Thoracic aorta (tissue), 2 donors: ENCODE measurements at regions not wholly inside any gene's neighbourhood (a gene's known extent, or its start where the extent isn't known, plus 50 kb on each side); places are given as distances from the start of the nearest gene placed in this dataset.

Source experiments
- ATAC-seq: fragments of 150-250 bp; one replicate; pipeline ENCODE4 v1.8.0; 2017; ENCODE audit warnings: low read depth; ENCODE audit not compliant: insufficient number of reproducible peaks, low FRiP score
- DNase-seq: peaks from one replicate; pipeline ENCODE4 v3.0.0-alpha.2; 2020; ENCODE audit warnings: low spot score
- H3K27ac ChIP-seq, 2 donors: fragments of 200-600 bp; sonication (generic); 1 replicate in 1 of 2; 2 replicates in 1 of 2; pipeline ENCODE4 v1.5.1; 2016; ENCODE audit warnings: mild to moderate bottlenecking in 2 of 2, moderate library complexity in 2 of 2
- H3K27me3 ChIP-seq: fragments of 200-600 bp; sonication (generic); replicated peaks from 2 replicates; pipeline ENCODE4 v1.6.0; 2016; ENCODE audit warnings: mild to moderate bottlenecking; ENCODE audit not compliant: insufficient read depth
- H3K36me3 ChIP-seq: fragments of 200-600 bp; sonication (generic); one replicate; pipeline ENCODE4 v1.5.1; 2016
- H3K4me1 ChIP-seq, 2 donors: fragments of 200-600 bp; sonication (generic); 1 replicate in 1 of 2; 2 replicates in 1 of 2; pipeline versions ENCODE4 v1.5.1 to v1.6.0; 2016; ENCODE audit warnings: low read depth in 2 of 2, mild to moderate bottlenecking in 1 of 2; ENCODE audit not compliant: control insufficient read depth in 1 of 2
- H3K4me3 ChIP-seq: fragments of 200-600 bp; sonication (generic); 2 replicates; pipeline ENCODE4 v1.5.1; 2016; ENCODE audit warnings: mild to moderate bottlenecking
- H3K9me3 ChIP-seq: fragments of 200-600 bp; sonication (generic); 2 replicates; pipeline ENCODE4 v1.5.1; 2016
- CTCF ChIP-seq: fragments of 200-600 bp; sonication (generic); IDR thresholded peaks from one replicate; pipeline ENCODE4 v1.5.1; 2019; ENCODE audit warnings: antibody characterized with exemption

- ATAC-seq (no peak), DNase-seq (no peak)
- no peak overlapping the region for H3K4me3 ChIP-seq
- H3K9me3 ChIP-seq: no peaks in the 10 kb centered on the region
- peaks cover 9 to 17% of the 10 kb centered on the region in 2 donors for H3K4me1 ChIP-seq
- no peaks in the 10 kb centered on the region for H3K27me3 ChIP-seq
- no peak for TF ChIP-seq CTCF
- no peak overlapping the region for H3K27ac ChIP-seq
- no peaks in the 10 kb centered on the region for H3K36me3 ChIP-seq
These were observed 110.9 kb upstream of the THRB start for GRCh38 chr3:24605511-24606028.

GRCh38 chr3:24607281-24607680 is 112.6 kb upstream of the THRB start:
- no peak for TF ChIP-seq CTCF
- Histone ChIP-seq H3K4me1 (peaks cover 9 to 17% of the 10 kb centered on the region in 2 donors), H3K9me3 (no peaks in the 10 kb centered on the region), H3K27me3 (no peaks in the 10 kb centered on the region), H3K27ac (no peak overlapping the region), H3K4me3 (no peak overlapping the region), H3K36me3 (no peaks in the 10 kb centered on the region)
- DNase-seq (no peak), ATAC-seq (no peak)

GRCh38 chr3:24608701-24609390 is 114.2 kb upstream of the THRB start:
- Histone ChIP-seq H3K4me1 (peaks cover 9 to 17% of the 10 kb centered on the region in 2 donors), H3K4me3 (no peak overlapping the region), H3K9me3 (no peaks in the 10 kb centered on the region), H3K36me3 (no peaks in the 10 kb centered on the region), H3K27ac (no peak overlapping the region), H3K27me3 (no peaks in the 10 kb centered on the region)
- ATAC-seq (no peak), DNase-seq (no peak)
- TF ChIP-seq CTCF: no peak

GRCh38 chr3:24614359-24614758 is 119.7 kb upstream of the THRB start:
- ATAC-seq (no peak), DNase-seq (no peak)
- Histone ChIP-seq H3K36me3 (no peaks in the 10 kb centered on the region), H3K4me3 (no peak overlapping the region), H3K27ac (no peak overlapping the region), H3K9me3 (no peaks in the 10 kb centered on the region), H3K4me1 (peaks cover 0 to 1% of the 10 kb centered on the region in 2 donors), H3K27me3 (no peaks in the 10 kb centered on the region)
- no peak for TF ChIP-seq CTCF

GRCh38 chr3:24615177-24615576 is 120.5 kb upstream of the THRB start:
- H3K4me3 ChIP-seq: no peak overlapping the region
- no peak for TF ChIP-seq CTCF
- H3K9me3 ChIP-seq: no peaks in the 10 kb centered on the region
- ATAC-seq (no peak), DNase-seq (no peak)
- no peaks in the 10 kb centered on the region for H3K27me3 ChIP-seq
- H3K4me1 ChIP-seq: no peaks in the 10 kb centered on the region
- no peak overlapping the region for H3K27ac ChIP-seq
- H3K36me3 ChIP-seq: no peaks in the 10 kb centered on the region
